Spleen (tissue), 7 donors: ENCODE measurements at regions not wholly inside any gene's neighbourhood (a gene's known extent, or its start where the extent isn't known, plus 50 kb on each side); places are given as distances from the start of the nearest gene placed in this dataset.

Source experiments
- POLR2A ChIP-seq, 3 donors: fragments of 450-650 bp; IDR thresholded peaks; one replicate each; pipeline ENCODE4 v1.5.1; 2017; ENCODE audit warnings: antibody characterized with exemption in 3 of 3, mild to moderate bottlenecking in 1 of 3
- TF ChIP-seq, protein P1 (sequence below), 11 experiments: fragments of 200-600 bp in 7 of 11; fragments of 450-650 bp in 4 of 11; sonication (generic) in 4 of 11; IDR thresholded peaks in 8 of 11; conservative IDR thresholded peaks in 3 of 11; 1 replicate in 7 of 11; 2 replicates in 4 of 11; pipeline versions ENCODE4 v1.4.0 to v1.8.0; 2016 to 2021; ENCODE audit warnings: antibody characterized with exemption in 11 of 11, inconsistent platforms in 4 of 11, mild to moderate bottlenecking in 1 of 11
- donor health status: DM: no; HTN: no; CAD: no; lungs with moderate emphysema.
- donor health status: DM: no; HTN: no; CAD: no.
- donor health status: DM: no; HTN: no; CAD: no.

DNA sequence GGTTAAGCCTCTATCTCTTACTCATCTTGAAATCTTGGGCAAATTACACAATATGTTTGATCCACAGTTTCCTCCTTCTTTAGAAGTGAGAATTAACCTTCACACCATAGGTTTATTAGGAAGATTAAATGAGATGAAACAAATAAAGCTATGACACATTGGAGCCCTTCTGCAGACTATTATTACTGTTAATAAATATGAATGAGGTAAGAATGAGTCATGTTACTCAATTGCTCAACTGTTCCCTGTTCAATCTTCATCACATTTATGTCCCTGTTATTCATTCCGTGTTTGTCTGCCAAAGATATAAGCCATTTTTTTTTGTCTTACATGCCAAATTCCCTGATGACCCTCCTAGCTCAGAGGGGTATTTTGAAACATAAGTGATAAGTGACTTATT is 52.1 kb upstream of the PAPPA start:
- no peak for TF ChIP-seq POLR2A (IDR thresholded peaks at IDR 0.05)
- TF ChIP-seq, protein P1, sequence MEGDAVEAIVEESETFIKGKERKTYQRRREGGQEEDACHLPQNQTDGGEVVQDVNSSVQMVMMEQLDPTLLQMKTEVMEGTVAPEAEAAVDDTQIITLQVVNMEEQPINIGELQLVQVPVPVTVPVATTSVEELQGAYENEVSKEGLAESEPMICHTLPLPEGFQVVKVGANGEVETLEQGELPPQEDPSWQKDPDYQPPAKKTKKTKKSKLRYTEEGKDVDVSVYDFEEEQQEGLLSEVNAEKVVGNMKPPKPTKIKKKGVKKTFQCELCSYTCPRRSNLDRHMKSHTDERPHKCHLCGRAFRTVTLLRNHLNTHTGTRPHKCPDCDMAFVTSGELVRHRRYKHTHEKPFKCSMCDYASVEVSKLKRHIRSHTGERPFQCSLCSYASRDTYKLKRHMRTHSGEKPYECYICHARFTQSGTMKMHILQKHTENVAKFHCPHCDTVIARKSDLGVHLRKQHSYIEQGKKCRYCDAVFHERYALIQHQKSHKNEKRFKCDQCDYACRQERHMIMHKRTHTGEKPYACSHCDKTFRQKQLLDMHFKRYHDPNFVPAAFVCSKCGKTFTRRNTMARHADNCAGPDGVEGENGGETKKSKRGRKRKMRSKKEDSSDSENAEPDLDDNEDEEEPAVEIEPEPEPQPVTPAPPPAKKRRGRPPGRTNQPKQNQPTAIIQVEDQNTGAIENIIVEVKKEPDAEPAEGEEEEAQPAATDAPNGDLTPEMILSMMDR (IDR thresholded peaks at IDR 0.05 in 8 of 11, conservative IDR thresholded peaks at IDR 0.05 in 3 of 11), result no peak
